ENCODE measurements at regions not wholly inside any gene's neighbourhood (a gene's known extent, or its start where the extent isn't known, plus 50 kb on each side); places are given as distances from the start of the nearest gene placed in this dataset.

DNA sequence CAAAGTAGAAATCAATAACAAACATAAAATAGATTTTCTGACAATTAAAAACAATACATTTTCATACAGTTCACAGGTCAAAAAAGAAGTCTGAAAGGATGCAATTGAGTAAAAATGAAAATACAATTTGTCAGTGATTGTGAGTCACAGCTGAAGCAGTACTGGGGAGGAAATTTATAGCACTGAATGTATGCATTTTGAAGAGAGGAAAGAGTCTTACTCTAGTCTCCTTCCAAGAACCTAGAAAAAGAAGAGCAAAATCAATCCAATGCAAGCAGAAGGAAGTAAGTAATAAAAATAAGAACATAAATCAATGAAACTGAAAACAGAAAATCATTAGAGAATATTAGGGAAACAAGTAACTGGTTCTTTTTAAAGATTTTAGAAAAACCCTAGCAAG is 507.2 kb upstream of the IGFBP3 start:
- TF ChIP-seq POLR2AphosphoS5 (IDR thresholded peaks at IDR 0.05), result no peak
- intact Hi-C loops (cut with DNase I), result no loop called here
- Histone ChIP-seq H3K4me1 (replicated peaks) (no peaks in the 10 kb centered on the region), H3K9me3 (no peaks in the 10 kb centered on the region), H3K4me3 (no peak overlapping the region), H3K27ac (no peak overlapping the region), H3K27me3 (replicated peaks; ENCODE audit: insufficient read depth) (no peaks in the 10 kb centered on the region), H3K36me3 (no peaks in the 10 kb centered on the region)
- DNase-seq (ENCODE audit: low spot score), result no peak

- no peak for TF ChIP-seq POLR2A (IDR thresholded peaks at IDR 0.05)
- no peak for TF ChIP-seq CTCF (IDR thresholded peaks at IDR 0.05)
- TF ChIP-seq POLR2AphosphoS5 (IDR thresholded peaks at IDR 0.05), result no peak
- Histone ChIP-seq H3K27me3 (replicated peaks; ENCODE audit: insufficient read depth) (no peaks in the 10 kb centered on the region), H3K27ac (no peak overlapping the region), H3K4me1 (replicated peaks) (no peaks in the 10 kb centered on the region), H3K36me3 (no peaks in the 10 kb centered on the region), H3K9me3 (no peaks in the 10 kb centered on the region), H3K4me3 (no peak overlapping the region)
- intact Hi-C loops (cut with DNase I), result no loop called here
- DNase-seq (ENCODE audit: low spot score), result no peak
- 90% methylated on average over 1 of the region's 1 CpG for WGBS
Observed at GRCh38 chr7:46424934-46425333, 503.9 kb upstream of the IGFBP3 start.

- H3K4me3 ChIP-seq, result no peak overlapping the region
- H3K9me3 ChIP-seq, result no peaks in the 10 kb centered on the region
- H3K27ac ChIP-seq, result no peak overlapping the region
- intact Hi-C loops (cut with DNase I), result no loop called here
- TF ChIP-seq CTCF (IDR thresholded peaks at IDR 0.05) (no peak), POLR2A (IDR thresholded peaks at IDR 0.05) (no peak), POLR2AphosphoS5 (IDR thresholded peaks at IDR 0.05) (no peak)
- WGBS, result 51% methylated on average over 2 of the region's 2 CpGs
- H3K27me3 ChIP-seq (replicated peaks; ENCODE audit: insufficient read depth), result no peaks in the 10 kb centered on the region
- no peaks in the 10 kb centered on the region for H3K36me3 ChIP-seq
- DNase-seq (ENCODE audit: low spot score), result no peak
- H3K4me1 ChIP-seq (replicated peaks), result no peaks in the 10 kb centered on the region
Observed at GRCh38 chr7:46421441-46422230, 500.6 kb upstream of the IGFBP3 start.

DNA sequence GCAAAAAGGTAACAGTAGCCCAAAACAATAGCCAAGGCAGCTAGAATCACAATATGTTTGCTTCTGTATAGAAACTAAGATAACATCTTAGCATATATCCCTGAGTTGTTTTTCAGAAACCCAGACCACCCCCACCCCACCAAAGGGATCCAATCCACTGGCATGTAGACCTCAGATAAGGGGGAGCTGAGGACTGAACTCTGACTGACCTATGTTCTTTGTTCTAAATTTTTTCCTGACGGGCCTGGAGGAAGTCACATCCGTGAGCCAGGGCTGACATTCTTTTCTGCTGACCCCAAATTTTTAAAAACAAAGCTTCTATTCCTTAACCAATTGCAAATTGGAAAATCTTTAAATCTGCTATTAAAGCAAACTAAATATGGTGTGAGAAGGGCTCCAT is 493.9 kb upstream of the IGFBP3 start:
- H3K27ac ChIP-seq, result no peak overlapping the region
- no peaks in the 10 kb centered on the region for H3K4me1 ChIP-seq (replicated peaks)
- no peaks in the 10 kb centered on the region for H3K9me3 ChIP-seq
- WGBS, result 51% methylated on average over 2 of the region's 2 CpGs
- intact Hi-C loops (cut with DNase I), result no loop called here
- DNase-seq (ENCODE audit: low spot score), result no peak
- H3K36me3 ChIP-seq, result no peaks in the 10 kb centered on the region
- no peaks in the 10 kb centered on the region for H3K27me3 ChIP-seq (replicated peaks; ENCODE audit: insufficient read depth)
- TF ChIP-seq CTCF (IDR thresholded peaks at IDR 0.05) (no peak), POLR2A (IDR thresholded peaks at IDR 0.05) (no peak), POLR2AphosphoS5 (IDR thresholded peaks at IDR 0.05) (no peak)
- no peak overlapping the region for H3K4me3 ChIP-seq

- DNase-seq (ENCODE audit: low spot score), result no peak
- no peaks in the 10 kb centered on the region for H3K36me3 ChIP-seq
- no peak overlapping the region for H3K4me3 ChIP-seq
- H3K9me3 ChIP-seq, result no peaks in the 10 kb centered on the region
- TF ChIP-seq POLR2AphosphoS5 (IDR thresholded peaks at IDR 0.05) (no peak), CTCF (IDR thresholded peaks at IDR 0.05) (no peak), POLR2A (IDR thresholded peaks at IDR 0.05) (no peak)
- intact Hi-C loops (cut with DNase I), result no loop called here
- no peak overlapping the region for H3K27ac ChIP-seq
- H3K4me1 ChIP-seq (replicated peaks), result no peaks in the 10 kb centered on the region
- H3K27me3 ChIP-seq (replicated peaks; ENCODE audit: insufficient read depth), result no peaks in the 10 kb centered on the region
Observed at GRCh38 chr7:46411236-46411635, 490.2 kb upstream of the IGFBP3 start.
